ENCODE measurements at regions not wholly inside any gene's neighbourhood (a gene's known extent, or its start where the extent isn't known, plus 50 kb on each side); places are given as distances from the start of the nearest gene placed in this dataset.

DNA sequence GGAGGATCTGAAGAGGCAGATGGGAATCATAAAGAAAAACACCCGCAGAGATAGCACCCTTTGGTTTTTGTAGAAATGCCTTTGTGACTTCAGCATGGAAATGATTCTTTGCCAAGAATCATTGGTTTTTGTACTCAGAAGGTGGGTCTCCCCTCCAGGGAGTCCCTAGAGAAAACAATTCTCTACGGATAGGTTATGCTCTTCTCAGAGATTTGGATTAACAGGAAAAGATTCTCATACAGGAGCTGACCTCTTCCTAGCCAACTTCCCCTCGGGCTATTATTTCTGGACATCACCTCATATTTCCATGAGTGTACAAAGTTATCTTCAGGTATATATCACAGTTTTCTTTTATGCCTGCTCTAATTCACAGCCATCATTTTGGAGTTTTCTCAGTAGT lies 274.2 kb upstream of the HABP2 start (continued):
- TF ChIP-seq, protein P1, sequence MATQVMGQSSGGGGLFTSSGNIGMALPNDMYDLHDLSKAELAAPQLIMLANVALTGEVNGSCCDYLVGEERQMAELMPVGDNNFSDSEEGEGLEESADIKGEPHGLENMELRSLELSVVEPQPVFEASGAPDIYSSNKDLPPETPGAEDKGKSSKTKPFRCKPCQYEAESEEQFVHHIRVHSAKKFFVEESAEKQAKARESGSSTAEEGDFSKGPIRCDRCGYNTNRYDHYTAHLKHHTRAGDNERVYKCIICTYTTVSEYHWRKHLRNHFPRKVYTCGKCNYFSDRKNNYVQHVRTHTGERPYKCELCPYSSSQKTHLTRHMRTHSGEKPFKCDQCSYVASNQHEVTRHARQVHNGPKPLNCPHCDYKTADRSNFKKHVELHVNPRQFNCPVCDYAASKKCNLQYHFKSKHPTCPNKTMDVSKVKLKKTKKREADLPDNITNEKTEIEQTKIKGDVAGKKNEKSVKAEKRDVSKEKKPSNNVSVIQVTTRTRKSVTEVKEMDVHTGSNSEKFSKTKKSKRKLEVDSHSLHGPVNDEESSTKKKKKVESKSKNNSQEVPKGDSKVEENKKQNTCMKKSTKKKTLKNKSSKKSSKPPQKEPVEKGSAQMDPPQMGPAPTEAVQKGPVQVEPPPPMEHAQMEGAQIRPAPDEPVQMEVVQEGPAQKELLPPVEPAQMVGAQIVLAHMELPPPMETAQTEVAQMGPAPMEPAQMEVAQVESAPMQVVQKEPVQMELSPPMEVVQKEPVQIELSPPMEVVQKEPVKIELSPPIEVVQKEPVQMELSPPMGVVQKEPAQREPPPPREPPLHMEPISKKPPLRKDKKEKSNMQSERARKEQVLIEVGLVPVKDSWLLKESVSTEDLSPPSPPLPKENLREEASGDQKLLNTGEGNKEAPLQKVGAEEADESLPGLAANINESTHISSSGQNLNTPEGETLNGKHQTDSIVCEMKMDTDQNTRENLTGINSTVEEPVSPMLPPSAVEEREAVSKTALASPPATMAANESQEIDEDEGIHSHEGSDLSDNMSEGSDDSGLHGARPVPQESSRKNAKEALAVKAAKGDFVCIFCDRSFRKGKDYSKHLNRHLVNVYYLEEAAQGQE (IDR thresholded peaks at IDR 0.05; ENCODE audit: unreplicated experiment): no peak
- TF ChIP-seq, protein P2, sequence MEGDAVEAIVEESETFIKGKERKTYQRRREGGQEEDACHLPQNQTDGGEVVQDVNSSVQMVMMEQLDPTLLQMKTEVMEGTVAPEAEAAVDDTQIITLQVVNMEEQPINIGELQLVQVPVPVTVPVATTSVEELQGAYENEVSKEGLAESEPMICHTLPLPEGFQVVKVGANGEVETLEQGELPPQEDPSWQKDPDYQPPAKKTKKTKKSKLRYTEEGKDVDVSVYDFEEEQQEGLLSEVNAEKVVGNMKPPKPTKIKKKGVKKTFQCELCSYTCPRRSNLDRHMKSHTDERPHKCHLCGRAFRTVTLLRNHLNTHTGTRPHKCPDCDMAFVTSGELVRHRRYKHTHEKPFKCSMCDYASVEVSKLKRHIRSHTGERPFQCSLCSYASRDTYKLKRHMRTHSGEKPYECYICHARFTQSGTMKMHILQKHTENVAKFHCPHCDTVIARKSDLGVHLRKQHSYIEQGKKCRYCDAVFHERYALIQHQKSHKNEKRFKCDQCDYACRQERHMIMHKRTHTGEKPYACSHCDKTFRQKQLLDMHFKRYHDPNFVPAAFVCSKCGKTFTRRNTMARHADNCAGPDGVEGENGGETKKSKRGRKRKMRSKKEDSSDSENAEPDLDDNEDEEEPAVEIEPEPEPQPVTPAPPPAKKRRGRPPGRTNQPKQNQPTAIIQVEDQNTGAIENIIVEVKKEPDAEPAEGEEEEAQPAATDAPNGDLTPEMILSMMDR (conservative IDR thresholded peaks at IDR 0.05; ENCODE audit: low read depth in 2 of 2): no peak
- TF ChIP-seq CREB1 (CRISPR knock-in tag; IDR thresholded peaks at IDR 0.05; ENCODE audit: low read depth) (no peak), JUNB (IDR thresholded peaks at IDR 0.05; ENCODE audit: unreplicated experiment) (no peak), ZNF114 (CRISPR knock-in tag; IDR thresholded peaks at IDR 0.05) (no peak), EZH2 (IDR thresholded peaks at IDR 0.05; ENCODE audit: low read depth, unreplicated experiment) (no peak), POLR2AphosphoS5 (IDR thresholded peaks at IDR 0.05; ENCODE audit: low read depth) (no peak), STAT1 (IDR thresholded peaks at IDR 0.05; ENCODE audit: unreplicated experiment) (no peak)
- TF ChIP-seq, protein P3, sequence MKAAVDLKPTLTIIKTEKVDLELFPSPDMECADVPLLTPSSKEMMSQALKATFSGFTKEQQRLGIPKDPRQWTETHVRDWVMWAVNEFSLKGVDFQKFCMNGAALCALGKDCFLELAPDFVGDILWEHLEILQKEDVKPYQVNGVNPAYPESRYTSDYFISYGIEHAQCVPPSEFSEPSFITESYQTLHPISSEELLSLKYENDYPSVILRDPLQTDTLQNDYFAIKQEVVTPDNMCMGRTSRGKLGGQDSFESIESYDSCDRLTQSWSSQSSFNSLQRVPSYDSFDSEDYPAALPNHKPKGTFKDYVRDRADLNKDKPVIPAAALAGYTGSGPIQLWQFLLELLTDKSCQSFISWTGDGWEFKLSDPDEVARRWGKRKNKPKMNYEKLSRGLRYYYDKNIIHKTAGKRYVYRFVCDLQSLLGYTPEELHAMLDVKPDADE (IDR thresholded peaks at IDR 0.05): no peak

DNA sequence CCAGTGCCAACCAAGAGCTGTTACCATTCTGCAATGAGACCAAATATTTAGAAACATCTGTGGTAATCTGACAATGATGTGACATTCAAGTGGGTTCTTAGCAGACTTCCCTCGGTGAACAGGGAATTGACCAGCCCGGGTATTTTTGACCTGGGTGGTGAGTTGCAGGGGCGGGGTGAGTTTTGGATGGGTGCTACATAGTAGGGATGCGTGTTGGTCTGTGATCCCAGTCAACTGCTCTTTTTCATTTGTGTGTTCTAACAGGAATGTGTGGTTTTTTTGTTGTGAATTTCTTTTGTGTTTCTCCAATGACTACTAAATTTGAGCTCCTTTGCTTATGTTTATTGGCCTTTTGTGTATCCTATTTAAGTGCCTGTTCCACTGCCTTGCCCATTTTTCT lies 273.6 kb upstream of the HABP2 start:
- no peak for TF ChIP-seq EZH2 (IDR thresholded peaks at IDR 0.05; ENCODE audit: low read depth, unreplicated experiment)
- TF ChIP-seq POLR2AphosphoS5 (IDR thresholded peaks at IDR 0.05; ENCODE audit: low read depth): no peak
- no peak for ATAC-seq
- no peak overlapping the region for H2AFZ ChIP-seq
- H3K36me3 ChIP-seq (ENCODE audit: insufficient read depth): no peaks in the 10 kb centered on the region
- H3K27ac ChIP-seq (ENCODE audit: low read depth): no peak overlapping the region
- no peaks in the 10 kb centered on the region for H3K27me3 ChIP-seq (ENCODE audit: insufficient read depth)
- Mint-ChIP-seq H3K36me3 (ENCODE audit: low read depth) (peaks cover 6% of the 10 kb centered on the region; the same call in 2 of the 3 replicates), H3K27ac (no peak overlapping the region), H3K4me1 (peaks cover 2% of the 10 kb centered on the region; the same call in 1 of the 3 replicates), H3K4me3 (no peak overlapping the region), H3K9me3 (peaks cover 10% of the 10 kb centered on the region; the same call in 2 of the 3 replicates), H3K27me3 (ENCODE audit: insufficient read depth, low read depth, poor library complexity) (no peaks in the 10 kb centered on the region)
- H3K4me3 ChIP-seq: no peak overlapping the region
- H3K4me2 ChIP-seq: no peak overlapping the region
- no peaks in the 10 kb centered on the region for H3K79me2 ChIP-seq (replicated peaks; ENCODE audit: insufficient read depth)
- no peak for DNase-seq (ENCODE audit: low spot score)
- H3K9me2 ChIP-seq (ENCODE audit: insufficient read depth): peaks cover 7% of the 10 kb centered on the region; the same call in 1 of the 2 replicates
- no peaks in the 10 kb centered on the region for H4K20me1 ChIP-seq (replicated peaks; ENCODE audit: insufficient read depth)
- H3K4me1 ChIP-seq (ENCODE audit: insufficient read depth): no peaks in the 10 kb centered on the region
- no peaks in the 10 kb centered on the region for H3F3A ChIP-seq (replicated peaks; ENCODE audit: low read depth)
